ENCODE measurements at regions not wholly inside any gene's neighbourhood (a gene's known extent, or its start where the extent isn't known, plus 50 kb on each side); places are given as distances from the start of the nearest gene placed in this dataset.

GRCh38 chrX:122940199-122940598 is 243.9 kb upstream of the GRIA3 start:
- no peaks in the 10 kb centered on the region for H3K9me3 ChIP-seq
- no peak for ATAC-seq
- intact Hi-C loops (cut with DNase I): no loop called here
- no peaks in the 10 kb centered on the region for H3K36me3 ChIP-seq
- H3K27me3 ChIP-seq: no peaks in the 10 kb centered on the region
- no peaks in the 10 kb centered on the region for H3K4me1 ChIP-seq
- H3K4me3 ChIP-seq: no peak overlapping the region
- 11% methylated on average over 1 of the region's 1 CpG for WGBS (ENCODE audit: insufficient coverage, low coverage, low lambda C conversion rate, missing lambda C conversion rate)
- no peak for TF ChIP-seq POLR2A (IDR thresholded peaks at IDR 0.05)
- TF ChIP-seq CTCF (IDR thresholded peaks at IDR 0.05): no peak
- H3K27ac ChIP-seq: no peak overlapping the region
- DNase-seq: no peak

- no peaks in the 10 kb centered on the region for H3K36me3 ChIP-seq
- no peaks in the 10 kb centered on the region for H3K27me3 ChIP-seq
- no peak for ATAC-seq
- no peaks in the 10 kb centered on the region for H3K9me3 ChIP-seq
- H3K4me3 ChIP-seq: no peak overlapping the region
- TF ChIP-seq POLR2A (IDR thresholded peaks at IDR 0.05) (no peak), CTCF (IDR thresholded peaks at IDR 0.05) (no peak)
- no peaks in the 10 kb centered on the region for H3K4me1 ChIP-seq
- no peak overlapping the region for H3K27ac ChIP-seq
- DNase-seq: no peak
- intact Hi-C loops (cut with DNase I): no loop called here
- WGBS (ENCODE audit: insufficient coverage, low coverage, low lambda C conversion rate, missing lambda C conversion rate): 14% methylated on average over 1 of the region's 1 CpG
Observed at GRCh38 chrX:122941806-122942205, 242.3 kb upstream of the GRIA3 start.

- Histone ChIP-seq H3K27me3 (no peaks in the 10 kb centered on the region), H3K27ac (no peak overlapping the region), H3K4me3 (no peak overlapping the region), H3K36me3 (no peaks in the 10 kb centered on the region), H3K4me1 (no peaks in the 10 kb centered on the region), H3K9me3 (no peaks in the 10 kb centered on the region)
- TF ChIP-seq POLR2A (IDR thresholded peaks at IDR 0.05): no peak
- no peak for TF ChIP-seq CTCF (IDR thresholded peaks at IDR 0.05)
- intact Hi-C loops (cut with DNase I): no loop called here
- DNase-seq (no peak), ATAC-seq (no peak)
- 80% methylated on average over 3 of the region's 3 CpGs for WGBS (ENCODE audit: insufficient coverage, low coverage, low lambda C conversion rate, missing lambda C conversion rate)
Observed at GRCh38 chrX:122943918-122944317, 240.2 kb upstream of the GRIA3 start.

GRCh38 chrX:122945328-122945727 is 238.8 kb upstream of the GRIA3 start:
- intact Hi-C loops (cut with DNase I): no loop called here

More at GRCh38 chrX:122945328-122945727, 238.8 kb upstream of the GRIA3 start:
- Histone ChIP-seq H3K27me3 (no peaks in the 10 kb centered on the region), H3K36me3 (no peaks in the 10 kb centered on the region), H3K4me3 (no peak overlapping the region), H3K9me3 (no peaks in the 10 kb centered on the region), H3K27ac (no peak overlapping the region), H3K4me1 (no peaks in the 10 kb centered on the region)
- 55% methylated on average over 4 of the region's 4 CpGs for WGBS (ENCODE audit: insufficient coverage, low coverage, low lambda C conversion rate, missing lambda C conversion rate)
- no peak for TF ChIP-seq CTCF (IDR thresholded peaks at IDR 0.05)
- no peak for TF ChIP-seq POLR2A (IDR thresholded peaks at IDR 0.05)
- ATAC-seq (no peak), DNase-seq (no peak)
